Fibroblast of lung (primary cell): ENCODE measurements at regions not wholly inside any gene's neighbourhood (a gene's known extent, or its start where the extent isn't known, plus 50 kb on each side); places are given as distances from the start of the nearest gene placed in this dataset.
"Not testable (repeated sequence)": the region's sequence is repeated elsewhere in the genome, so short reads cannot be mapped to it uniquely, and the experiment has no call there.

Source experiments
- DNase-seq, 2 donors: peaks; one replicate each; pipeline versions ENCODE4 v3.0.0 to v3.0.0-alpha.2; 2010; ENCODE audit warnings: low read depth in 2 of 2
- H2AFZ ChIP-seq: 2 replicates; pipeline ENCODE4 v1.5.1; 2012; ENCODE audit warnings: low read length, control low read depth, inconsistent platforms
- H3K27ac ChIP-seq: 2 replicates; pipeline ENCODE4 v1.5.1; 2011; ENCODE audit warnings: low read length, control low read depth; ENCODE audit not compliant: insufficient read depth
- H3K27me3 ChIP-seq: 2 replicates; pipeline ENCODE4 v1.5.1; 2011; ENCODE audit warnings: mild to moderate bottlenecking, low read length; ENCODE audit not compliant: control insufficient read depth, insufficient read depth
- H3K36me3 ChIP-seq: 2 replicates; pipeline ENCODE4 v1.5.1; 2011; ENCODE audit warnings: low read length; ENCODE audit not compliant: control insufficient read depth, insufficient read depth
- H3K4me1 ChIP-seq: 2 replicates; pipeline ENCODE4 v1.5.1; 2011; ENCODE audit warnings: low read length; ENCODE audit not compliant: control insufficient read depth, insufficient read depth; ENCODE audit errors: extremely low read depth
- H3K4me2 ChIP-seq: 2 replicates; pipeline ENCODE4 v1.5.1; 2011; ENCODE audit warnings: low read length, control low read depth; ENCODE audit not compliant: insufficient read depth; ENCODE audit errors: extremely low read depth
- H3K4me3 ChIP-seq, 4 experiments: fragments of 200-600 bp in 1 of 4; sonication (generic) in 1 of 4; replicated peaks in 1 of 4; 2 replicates each; pipeline ENCODE4 v1.5.1; 2011 to 2016; ENCODE audit warnings: low read length in 4 of 4, low read depth in 3 of 4, mild to moderate bottlenecking in 3 of 4, control low read depth in 2 of 4, inconsistent platforms in 1 of 4, mixed read lengths in 1 of 4; ENCODE audit not compliant: insufficient read depth in 1 of 4; ENCODE audit errors: control extremely low read depth in 1 of 4
- H3K79me2 ChIP-seq: 2 replicates; pipeline ENCODE4 v1.5.1; 2012; ENCODE audit warnings: mild to moderate bottlenecking, low read length, inconsistent platforms; ENCODE audit not compliant: control insufficient read depth, insufficient read depth
- H3K9ac ChIP-seq: 2 replicates; pipeline ENCODE4 v1.5.1; 2011; ENCODE audit warnings: mild to moderate bottlenecking, low read length, control low read depth; ENCODE audit not compliant: insufficient read depth
- H3K9me3 ChIP-seq: 2 replicates; pipeline ENCODE4 v1.5.1; 2012; ENCODE audit warnings: low read depth, low read length; ENCODE audit not compliant: control insufficient read depth, insufficient read depth
- H4K20me1 ChIP-seq: 2 replicates; pipeline ENCODE4 v1.5.1; 2011; ENCODE audit warnings: low read length; ENCODE audit not compliant: control insufficient read depth, insufficient read depth; ENCODE audit errors: extremely low read depth
- EZH2 ChIP-seq: IDR thresholded peaks from 2 replicates; pipeline ENCODE4 v1.5.1; 2012; ENCODE audit warnings: low read length, control low read depth, mild to moderate bottlenecking; ENCODE audit errors: missing control alignments
- TF ChIP-seq, protein P1 (sequence below), 2 donors: IDR thresholded peaks in 1 of 2; conservative IDR thresholded peaks in 1 of 2; 1 replicate in 1 of 2; 2 replicates in 1 of 2; pipeline ENCODE4 v1.5.1; 2011 to 2012; ENCODE audit warnings: low read length in 2 of 2, control low read depth in 1 of 2, inconsistent platforms in 1 of 2, low read depth in 1 of 2, mild to moderate bottlenecking in 1 of 2

DNA sequence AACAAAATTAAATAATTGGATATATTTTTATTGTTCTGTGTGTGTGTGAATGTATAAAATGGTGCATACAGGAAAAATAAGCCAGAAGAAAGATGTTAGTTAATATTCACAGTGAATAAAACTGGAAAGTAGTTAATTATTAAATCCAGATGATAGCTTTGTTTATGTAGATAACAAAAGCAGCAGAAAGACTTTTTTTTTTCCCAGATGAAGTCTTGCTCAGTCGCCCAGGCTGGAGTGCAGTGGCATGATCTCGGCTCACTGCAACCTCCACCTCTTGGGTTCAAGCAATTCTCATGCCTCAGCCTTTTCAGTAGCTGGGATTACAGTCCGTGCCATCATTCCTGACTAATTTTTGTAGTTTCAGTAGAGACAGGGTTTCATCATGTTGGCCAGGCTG is 140.1 kb downstream of the ZNF486 start:
- H3K9ac ChIP-seq: no peak overlapping the region
- no peak overlapping the region for H2AFZ ChIP-seq
- TF ChIP-seq, protein P1, sequence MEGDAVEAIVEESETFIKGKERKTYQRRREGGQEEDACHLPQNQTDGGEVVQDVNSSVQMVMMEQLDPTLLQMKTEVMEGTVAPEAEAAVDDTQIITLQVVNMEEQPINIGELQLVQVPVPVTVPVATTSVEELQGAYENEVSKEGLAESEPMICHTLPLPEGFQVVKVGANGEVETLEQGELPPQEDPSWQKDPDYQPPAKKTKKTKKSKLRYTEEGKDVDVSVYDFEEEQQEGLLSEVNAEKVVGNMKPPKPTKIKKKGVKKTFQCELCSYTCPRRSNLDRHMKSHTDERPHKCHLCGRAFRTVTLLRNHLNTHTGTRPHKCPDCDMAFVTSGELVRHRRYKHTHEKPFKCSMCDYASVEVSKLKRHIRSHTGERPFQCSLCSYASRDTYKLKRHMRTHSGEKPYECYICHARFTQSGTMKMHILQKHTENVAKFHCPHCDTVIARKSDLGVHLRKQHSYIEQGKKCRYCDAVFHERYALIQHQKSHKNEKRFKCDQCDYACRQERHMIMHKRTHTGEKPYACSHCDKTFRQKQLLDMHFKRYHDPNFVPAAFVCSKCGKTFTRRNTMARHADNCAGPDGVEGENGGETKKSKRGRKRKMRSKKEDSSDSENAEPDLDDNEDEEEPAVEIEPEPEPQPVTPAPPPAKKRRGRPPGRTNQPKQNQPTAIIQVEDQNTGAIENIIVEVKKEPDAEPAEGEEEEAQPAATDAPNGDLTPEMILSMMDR (conservative IDR thresholded peaks at IDR 0.05 in 1 of 2, IDR thresholded peaks at IDR 0.05 in 1 of 2; ENCODE audit: low read depth in 1 of 2, low read length in 2 of 2): no peak
- TF ChIP-seq EZH2: no peak
- H4K20me1 ChIP-seq: no peaks in the 10 kb centered on the region
- H3K9me3 ChIP-seq: no peaks in the 10 kb centered on the region
- no peak overlapping the region for H3K4me2 ChIP-seq
- H3K79me2 ChIP-seq: no peaks in the 10 kb centered on the region
- no peaks in the 10 kb centered on the region for H3K4me1 ChIP-seq
- H3K36me3 ChIP-seq: no peaks in the 10 kb centered on the region
- DNase-seq: no peak
- no peaks in the 10 kb centered on the region for H3K27me3 ChIP-seq
- no peak overlapping the region for H3K4me3 ChIP-seq
- H3K27ac ChIP-seq: no peak overlapping the region

DNA sequence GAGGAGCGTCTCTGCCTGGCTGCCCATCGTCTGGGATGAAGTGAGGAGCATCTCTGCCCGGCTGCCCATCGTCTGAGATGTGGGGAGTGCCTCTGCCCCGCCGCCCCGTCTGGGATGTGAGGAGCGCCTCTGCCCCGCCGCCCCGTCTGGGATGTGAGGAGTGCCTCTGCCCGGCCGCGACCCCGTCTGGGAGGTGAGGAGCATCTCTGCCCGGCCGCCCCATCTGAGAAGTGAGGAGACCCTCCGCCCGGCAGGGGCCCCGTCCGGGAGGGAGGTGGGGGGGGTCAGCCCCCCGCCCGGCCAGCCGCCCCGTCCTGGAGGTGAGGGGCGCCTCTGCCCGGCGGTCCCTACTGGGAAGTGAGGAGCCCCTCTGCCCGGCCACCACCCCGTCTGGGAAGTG is 129.3 kb downstream of the ZNF486 start:
- not testable (repeated sequence) for H3K79me2 ChIP-seq, H4K20me1 ChIP-seq, DNase-seq, H3K9ac ChIP-seq, H3K27me3 ChIP-seq, H3K4me3 ChIP-seq, H3K4me2 ChIP-seq, H3K36me3 ChIP-seq, H3K9me3 ChIP-seq, H3K27ac ChIP-seq, H2AFZ ChIP-seq, H3K4me1 ChIP-seq

DNA sequence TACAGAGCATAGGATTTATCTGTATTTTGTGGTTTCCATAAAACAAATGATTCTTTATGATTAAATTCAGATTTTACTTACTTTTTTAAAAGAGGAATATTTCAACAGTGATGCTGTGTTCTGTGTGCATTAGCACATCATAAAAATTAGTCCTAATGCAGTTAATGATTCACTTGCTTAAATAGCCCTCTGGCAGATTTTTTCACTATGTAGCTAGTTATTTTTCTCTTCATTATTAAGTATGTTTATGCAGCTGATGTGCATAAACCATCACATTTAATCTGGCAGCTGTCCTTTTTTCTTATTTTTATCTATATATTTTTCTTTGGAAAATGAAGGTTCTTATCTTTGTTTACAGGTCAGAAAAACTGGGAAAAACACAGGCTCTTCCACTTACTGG is 127.2 kb downstream of the ZNF486 start:
- Histone ChIP-seq H3K4me1 (no peaks in the 10 kb centered on the region), H3K9ac (no peak overlapping the region), H2AFZ (no peak overlapping the region), H3K79me2 (no peaks in the 10 kb centered on the region), H3K36me3 (no peaks in the 10 kb centered on the region), H3K27me3 (no peaks in the 10 kb centered on the region), H3K9me3 (no peaks in the 10 kb centered on the region), H4K20me1 (no peaks in the 10 kb centered on the region), H3K4me2 (no peak overlapping the region), H3K4me3 (no peak overlapping the region), H3K27ac (no peak overlapping the region)
- DNase-seq: no peak
- TF ChIP-seq, protein P1 (conservative IDR thresholded peaks at IDR 0.05 in 1 of 2, IDR thresholded peaks at IDR 0.05 in 1 of 2; ENCODE audit: low read depth in 1 of 2, low read length in 2 of 2): no peak

DNA sequence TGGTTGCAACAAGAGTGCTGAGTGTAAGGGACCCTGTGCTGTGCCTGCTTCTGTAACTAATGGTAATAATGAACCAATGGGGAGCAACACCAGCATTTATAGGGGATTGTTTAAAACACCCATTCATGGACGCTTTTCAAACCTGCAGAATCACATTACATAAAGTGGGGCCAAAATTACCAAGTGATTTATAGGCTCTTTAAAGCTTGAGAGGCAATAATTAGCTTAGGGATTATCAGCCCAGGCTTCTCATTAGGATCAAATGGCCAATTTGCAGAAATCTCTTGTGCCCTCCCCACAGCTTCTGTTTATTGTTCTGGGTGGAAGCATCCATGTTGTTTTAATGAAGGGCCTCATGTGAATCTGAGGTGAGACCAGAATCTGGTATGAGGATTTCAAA is 125.5 kb downstream of the ZNF486 start:
- not testable (repeated sequence) for H3K4me3 ChIP-seq, H3K79me2 ChIP-seq, H3K27me3 ChIP-seq, H3K4me2 ChIP-seq, DNase-seq, H2AFZ ChIP-seq, H3K9me3 ChIP-seq, H3K27ac ChIP-seq, H3K9ac ChIP-seq, H3K4me1 ChIP-seq, H4K20me1 ChIP-seq, H3K36me3 ChIP-seq
